ENCODE measurements at regions not wholly inside any gene's neighbourhood (a gene's known extent, or its start where the extent isn't known, plus 50 kb on each side); places are given as distances from the start of the nearest gene placed in this dataset.

DNA sequence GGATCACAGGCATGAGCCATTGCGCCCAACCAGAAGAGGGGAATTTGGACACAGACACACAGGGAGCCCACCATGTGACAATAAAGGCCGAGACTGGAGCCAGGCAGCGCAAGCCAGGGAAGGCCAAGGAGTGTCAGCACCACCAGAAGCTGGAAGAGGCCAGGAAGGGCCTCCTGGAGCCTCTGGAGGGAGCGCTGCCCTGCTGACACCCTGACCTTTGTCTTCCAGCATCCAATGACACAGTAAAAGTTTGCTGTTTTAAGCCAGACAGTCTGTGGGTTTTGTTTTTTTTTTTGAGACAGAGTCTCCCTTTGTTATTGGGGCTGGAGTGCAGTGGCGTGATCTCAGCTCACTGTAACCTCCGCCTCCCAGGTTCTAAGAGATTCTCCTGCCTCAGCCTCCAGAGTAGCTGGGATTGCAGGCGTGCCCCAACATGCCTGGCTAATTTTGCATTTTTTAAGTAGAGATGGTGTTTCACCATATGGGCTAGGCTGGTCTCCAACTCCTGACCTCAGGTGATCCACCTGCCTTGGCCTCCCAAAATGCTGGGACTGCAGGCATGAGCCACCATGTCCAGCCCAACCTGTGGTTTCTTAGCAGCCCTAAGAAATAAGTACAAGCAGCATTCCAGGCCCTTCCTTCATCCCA is 215.8 kb downstream of the CTTN start:
- DNase-seq, result no peak

DNA sequence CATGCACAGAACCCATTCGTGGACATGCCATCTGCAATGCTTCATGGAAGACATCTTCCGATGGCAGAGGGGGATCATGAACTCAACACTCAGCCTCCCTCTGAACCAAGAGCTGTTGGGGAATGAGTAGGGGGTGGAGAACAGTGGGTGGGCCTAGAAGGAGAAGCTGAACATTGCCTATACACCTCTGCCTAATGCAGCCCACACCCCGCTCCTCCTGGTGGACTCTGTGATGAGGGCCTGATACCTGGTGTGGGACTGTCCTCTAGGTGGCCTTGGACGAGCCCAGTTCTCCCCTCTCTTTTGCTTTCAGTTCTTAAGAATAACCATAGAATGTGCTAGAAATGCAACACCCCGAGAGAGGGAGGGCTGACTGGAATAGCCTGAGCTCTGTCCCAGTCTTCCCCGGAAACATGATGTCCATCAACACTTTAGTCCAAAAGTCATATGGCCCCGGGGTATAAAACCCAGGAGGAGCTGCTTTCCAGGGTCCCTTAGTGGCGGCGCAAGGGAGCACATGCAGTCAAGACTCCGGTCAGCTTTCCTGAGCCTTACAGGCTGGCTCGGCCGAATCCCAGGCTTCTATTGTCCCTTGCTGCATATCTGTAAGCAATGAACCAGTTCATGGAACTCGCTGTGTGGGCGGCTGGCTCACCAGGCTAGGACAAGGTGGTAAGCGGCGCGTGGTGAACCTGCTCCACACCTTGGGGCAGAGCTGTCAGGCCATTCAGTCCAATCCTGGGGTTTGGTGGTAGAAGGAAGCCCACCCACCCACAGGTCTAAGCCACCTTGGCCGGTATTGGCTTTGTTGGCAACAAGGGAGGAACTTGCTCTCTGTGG is 216.9 kb downstream of the CTTN start:
- DNase-seq, result no peak

DNA sequence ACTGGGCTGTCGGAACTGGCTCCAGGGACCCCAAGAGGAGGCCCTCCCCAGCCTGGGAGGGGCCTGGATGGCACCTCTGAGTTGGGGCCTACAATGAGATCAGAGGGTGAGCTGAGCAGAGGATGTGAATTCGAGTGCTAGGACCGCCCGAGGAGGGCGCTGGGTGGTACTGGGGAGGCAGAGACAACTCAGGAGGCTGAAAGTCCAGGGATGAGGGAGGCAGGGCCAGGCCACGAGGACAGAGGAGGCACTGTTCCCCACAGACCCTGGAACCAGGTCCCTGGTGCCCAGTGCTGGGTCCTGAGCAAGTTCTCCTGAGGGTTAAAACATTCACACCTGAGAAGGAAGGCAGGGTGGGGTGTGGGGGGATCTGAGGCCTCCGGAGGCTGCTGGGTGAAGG is 218.0 kb downstream of the CTTN start:
- no peak for DNase-seq

DNA sequence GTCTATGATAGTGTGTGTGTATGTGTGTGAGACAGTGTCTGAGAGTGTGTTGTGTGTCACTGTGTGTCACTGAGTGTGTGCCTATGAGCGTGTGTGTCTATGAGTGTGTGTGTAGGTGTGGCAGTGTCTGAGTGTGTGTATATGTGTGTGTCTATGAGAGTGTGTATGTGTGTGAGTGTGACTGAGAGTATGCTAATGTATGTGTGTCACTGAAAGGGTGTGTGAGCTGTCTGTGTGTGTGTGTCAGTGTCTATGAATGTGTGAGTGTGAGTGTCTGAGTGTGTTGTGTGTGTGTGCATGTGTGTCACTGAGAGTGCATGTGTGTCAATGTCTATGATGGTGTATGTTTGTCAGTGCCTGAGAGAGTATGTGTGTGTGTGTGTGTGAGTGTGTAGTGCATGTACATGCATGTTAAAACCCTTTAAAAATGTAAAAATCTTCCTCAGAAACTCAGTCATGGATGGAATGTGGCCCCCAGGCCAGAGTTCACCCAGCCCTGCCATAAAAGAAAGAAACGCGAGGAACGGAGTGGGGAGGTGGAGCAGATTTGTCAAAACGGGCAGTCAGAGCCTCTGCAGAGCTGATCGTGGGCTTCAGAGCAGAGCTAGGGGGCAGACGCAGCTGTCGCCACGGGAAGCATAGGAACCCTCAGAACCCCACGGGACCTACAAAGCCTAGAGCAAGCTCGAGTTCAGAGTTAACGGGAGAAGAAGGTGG is 218.8 kb downstream of the CTTN start:
- no peak for DNase-seq

DNA sequence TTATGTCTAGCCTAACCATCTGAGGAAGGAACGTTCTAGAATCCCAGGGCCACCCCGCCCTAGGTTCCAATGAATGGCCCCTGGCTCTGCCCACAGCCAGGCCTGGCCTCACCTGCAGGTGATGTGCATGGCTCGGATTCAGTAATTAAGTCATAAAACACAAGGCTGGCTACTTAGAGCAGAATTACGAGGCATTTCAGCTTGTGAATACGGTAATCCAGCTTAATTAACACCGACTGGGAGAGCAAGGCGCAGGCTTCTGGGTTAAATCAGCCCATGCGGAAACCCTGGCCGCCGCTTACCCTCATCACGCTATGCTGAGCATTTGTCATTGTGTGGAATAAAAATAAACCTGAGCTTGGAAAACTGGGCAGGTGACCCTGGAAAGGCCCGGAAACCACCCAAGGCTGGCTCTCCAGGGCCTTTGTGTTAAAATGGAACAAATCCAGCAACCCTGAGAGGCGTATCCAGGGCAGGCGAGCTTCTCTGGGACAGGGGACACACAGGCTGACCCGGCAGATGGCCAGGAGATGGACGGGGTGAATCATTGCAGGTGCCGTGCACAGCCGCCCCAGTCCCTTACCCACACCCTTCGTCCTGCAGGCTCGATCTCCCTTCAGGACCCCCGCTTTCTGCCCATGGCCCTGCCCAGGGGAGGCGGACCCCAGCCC is 220.2 kb downstream of the CTTN start:
- no peak for DNase-seq

DNA sequence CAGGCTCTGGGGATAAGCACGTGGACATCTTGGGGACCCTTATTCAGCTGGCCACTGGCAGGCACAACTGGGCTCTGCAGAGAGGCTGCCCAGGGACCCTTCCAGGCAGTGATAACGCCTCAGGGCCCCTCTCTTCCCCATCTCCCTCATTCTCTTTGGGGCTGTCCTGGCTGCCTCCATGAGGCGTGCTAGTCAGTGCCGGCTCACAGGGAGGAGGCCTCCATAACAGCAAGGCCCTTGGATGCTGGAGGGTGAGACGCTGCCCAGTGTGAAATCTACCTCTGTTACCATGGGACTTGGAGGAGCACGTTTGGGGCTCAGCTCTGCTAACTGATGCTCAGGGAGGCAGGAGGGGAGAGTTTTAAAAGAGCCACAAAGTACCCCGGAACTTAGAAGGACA is 221.3 kb downstream of the CTTN start:
- no peak for DNase-seq

DNA sequence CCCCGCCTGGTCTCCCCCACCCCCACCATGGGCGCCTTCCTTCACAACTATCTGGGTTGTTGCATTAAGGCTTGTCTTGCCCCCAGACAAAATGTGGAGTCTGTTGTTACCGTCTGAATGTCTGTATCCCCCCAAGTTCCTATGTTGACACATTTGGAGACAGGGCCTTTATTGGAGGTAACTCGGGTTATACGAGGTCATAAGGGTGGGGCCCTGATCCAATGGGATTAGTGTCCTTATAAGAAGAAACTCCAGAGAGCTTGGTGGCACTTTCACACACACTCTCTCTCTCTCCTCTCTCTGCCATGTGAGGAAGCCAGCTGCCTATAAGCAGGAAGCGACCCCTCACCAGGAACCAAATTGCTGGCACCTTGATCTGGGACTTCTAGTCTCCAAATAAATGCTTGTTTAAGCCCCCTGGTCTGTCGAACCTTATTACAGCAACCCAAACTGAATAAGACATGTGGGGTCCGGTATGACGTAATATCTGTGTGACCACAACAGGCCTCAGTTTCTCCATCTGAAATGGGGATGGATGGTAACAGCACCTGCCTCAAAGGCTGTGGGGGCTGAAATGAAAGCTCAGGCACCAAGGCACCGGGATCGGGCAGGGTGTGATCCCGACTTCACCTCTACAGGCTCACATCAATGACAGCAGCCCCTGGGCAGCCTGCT is 222.3 kb downstream of the CTTN start:
- DNase-seq, result no peak

DNA sequence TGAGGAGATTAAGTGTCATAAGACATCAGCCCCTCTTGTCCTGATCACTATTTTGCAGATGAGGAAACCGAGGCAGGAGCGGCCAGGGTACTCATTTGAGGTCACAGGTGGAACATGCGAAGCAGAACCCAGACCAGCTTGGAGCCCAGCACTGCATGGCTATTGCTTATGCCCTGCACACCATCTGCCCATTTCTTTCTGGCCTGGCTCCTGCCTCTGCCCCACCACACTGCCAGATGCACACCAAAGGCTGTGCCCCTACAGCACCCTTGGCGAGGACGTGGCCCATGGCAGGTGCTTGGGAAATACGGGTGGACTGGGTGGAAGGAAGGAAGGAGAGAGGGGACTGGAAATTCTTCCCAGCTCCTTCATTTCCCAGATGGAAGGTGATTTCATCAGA is 222.9 kb downstream of the CTTN start:
- DNase-seq, result no peak

DNA sequence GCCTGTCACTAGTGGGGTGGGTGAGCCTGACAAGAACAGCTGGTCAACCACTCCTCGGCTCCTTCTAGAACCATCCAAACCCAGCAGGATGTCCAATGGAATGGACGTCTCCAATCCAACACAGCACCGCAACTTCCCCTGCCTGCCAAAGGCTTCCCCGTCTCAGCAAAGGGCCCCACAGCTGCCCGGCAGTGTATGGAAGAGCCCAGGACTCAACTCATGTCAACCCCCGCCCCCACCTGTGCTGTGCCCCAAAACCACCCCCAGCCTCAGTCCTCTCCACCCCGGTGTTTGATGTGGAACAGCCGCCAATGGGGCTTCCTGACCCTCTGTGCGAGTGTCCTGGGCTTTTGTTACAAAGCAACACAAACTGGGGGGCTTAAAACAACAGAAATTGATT is 223.8 kb downstream of the CTTN start:
- DNase-seq, result no peak

DNA sequence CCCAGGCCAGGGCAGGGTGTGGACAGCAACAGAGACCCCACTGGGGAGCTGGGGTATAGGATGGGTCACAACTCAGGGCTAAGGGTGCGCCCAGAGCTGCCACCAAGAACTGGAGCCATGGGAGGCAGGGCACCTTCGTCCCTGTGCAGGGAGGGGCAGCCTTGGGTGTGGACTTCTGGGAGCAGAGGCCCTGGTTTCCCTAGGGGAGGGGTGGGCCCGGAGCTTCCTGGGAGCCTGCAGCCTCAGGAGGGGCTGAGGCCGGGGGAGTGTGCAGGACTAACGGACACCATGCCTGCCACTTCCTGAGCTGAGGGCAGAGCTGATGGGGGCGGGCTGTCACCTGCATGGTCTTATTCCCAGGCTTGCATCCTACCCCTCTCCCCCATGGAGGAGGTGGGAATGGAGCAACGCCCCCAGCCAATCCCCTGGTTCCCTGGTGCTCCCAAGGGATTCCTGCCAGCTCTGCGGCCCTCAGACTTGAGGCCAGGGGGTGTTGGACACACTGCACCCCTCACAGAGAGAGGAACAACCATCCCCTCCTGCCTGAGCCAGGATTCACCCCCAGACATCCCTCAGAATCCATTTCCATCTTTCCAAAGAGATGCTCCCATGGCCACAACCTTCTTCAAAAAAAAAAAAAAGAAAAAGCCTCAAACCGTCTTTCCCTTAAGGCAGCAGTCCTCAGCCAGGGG is 225.7 kb downstream of the CTTN start:
- DNase-seq, result no peak

DNA sequence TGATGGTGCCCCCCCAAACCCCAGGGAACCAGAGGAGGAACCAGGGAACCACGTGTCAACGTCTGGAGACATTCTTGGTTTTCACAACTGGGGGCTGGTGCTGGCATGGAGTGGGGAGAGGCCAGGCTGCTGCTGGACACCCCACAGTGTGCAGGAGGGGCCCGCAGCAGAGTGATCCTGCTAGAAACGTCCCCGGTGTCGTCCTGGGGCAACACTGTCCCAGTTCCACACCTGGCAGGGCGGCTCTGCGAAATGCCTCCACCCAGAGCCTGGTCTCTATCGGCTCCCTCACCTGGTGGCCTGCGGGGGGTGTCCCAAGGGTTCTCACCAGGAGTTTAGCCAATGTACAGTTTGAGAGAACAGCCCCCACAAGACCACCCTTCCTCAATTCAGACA is 226.3 kb downstream of the CTTN start:
- no peak for DNase-seq

DNA sequence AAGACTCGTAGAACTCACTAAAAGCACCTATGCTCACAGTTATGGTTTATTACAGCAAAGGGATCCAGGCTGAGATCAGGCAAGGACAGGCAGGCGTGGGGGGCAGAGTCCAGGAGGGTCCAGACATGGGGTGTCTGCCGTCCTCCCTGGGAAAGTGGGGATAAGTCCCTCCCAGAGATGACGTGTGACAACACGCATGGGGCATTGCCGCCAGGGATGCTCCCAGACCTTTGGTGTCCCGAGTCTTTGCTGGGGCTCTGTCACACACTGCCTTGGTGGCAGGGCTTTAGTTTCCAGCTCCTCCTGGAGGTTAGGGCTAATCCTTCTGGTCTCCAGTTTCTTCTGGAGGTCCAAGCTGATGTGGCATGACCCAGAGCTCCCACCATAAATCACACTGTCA is 226.7 kb downstream of the CTTN start:
- no peak for DNase-seq

DNA sequence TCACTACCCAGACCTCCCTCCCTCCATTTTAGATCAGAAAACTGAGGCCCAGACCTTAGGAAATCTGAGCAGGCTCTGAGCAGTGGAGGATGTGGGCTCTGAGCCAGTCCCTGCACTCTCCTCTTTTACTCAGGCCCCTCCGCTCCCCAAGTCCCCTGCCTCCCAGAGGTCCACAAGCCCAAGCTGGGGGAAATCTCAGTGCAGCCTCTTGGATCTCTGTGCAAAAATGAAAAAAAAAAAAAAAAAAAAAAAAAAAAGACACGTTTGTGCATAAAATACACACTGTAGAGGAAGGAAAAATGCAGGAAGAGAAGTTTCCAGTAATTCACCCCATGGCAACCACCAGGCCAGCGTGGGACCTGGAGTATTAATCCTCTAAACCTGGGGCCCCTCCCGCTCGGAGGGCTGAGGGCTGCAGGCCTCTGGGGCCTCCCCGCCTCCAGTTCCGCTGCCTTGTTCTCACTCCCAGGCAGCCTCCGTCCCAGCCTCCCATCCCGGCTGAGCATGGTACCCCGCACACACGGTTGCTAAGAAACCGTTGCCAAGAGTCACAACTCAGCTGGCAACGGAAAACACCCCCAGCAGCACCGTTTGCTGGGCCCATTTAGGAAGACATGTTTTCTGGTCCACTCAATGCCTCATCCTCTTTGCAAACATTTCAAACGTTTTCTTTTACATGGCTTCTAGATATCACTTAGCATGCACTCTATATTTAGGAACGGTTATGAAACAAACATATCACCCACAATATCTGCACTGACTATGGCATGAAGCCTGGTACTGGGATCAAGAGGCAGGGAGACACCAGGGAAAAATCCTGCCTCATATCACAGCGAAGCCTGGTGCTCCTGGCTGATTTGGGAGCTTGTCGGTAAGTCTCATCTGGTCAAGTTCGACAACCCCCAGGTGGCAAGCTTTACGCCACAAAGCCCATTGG is 227.5 kb downstream of the CTTN start:
- DNase-seq, result no peak

DNA sequence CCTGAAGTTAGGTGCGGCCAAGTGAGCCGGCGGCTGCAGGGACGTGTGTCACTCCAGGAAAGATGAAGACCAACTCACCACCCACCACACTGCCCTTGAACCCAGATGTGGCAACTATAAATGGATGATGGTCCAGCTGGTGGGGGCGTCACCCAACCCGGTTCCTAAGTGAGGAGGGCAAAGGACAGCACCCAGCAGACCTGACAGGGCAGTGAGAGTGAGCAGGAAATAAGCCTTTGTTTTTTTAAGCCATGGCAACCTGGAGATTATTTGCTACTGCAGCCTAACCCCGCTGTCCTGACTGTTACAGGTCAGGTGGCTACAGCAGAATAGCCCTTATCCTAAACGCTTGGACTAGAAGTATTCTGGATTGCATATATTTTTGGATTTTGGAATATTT is 228.9 kb downstream of the CTTN start:
- no peak for DNase-seq

DNA sequence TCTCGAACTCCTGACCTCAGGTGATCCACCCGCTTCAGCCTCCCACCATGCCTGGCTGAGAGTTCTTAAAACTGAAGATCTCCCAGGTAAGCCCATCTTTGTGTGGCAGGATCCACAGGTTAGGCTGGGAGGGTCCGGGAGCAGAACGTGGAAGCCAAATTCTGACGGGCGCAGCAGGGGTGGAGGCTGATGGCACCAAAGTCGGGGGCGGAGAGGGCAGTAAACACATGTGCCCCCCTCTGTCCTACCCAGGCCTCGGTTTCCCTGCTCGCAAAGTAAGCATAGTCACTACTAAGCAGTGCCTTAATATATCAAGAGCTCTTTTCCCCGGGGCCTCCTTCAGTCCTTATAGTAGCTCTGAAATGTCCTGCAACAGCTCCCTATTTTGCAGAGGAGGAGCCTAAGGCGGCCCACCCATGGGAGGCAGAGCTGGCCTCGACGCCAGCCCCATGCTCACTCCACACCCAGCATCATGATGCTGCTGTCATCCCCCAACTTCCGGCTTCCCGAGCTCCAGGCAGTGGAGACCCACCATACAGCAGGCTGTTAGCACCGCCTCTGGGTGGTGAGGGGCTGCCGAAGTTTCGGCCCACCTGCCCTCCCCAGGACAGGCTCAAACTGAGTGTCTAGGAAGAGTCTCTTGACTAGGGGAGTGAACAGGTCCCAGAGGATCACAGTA is 230.0 kb downstream of the CTTN start:
- DNase-seq, result no peak

DNA sequence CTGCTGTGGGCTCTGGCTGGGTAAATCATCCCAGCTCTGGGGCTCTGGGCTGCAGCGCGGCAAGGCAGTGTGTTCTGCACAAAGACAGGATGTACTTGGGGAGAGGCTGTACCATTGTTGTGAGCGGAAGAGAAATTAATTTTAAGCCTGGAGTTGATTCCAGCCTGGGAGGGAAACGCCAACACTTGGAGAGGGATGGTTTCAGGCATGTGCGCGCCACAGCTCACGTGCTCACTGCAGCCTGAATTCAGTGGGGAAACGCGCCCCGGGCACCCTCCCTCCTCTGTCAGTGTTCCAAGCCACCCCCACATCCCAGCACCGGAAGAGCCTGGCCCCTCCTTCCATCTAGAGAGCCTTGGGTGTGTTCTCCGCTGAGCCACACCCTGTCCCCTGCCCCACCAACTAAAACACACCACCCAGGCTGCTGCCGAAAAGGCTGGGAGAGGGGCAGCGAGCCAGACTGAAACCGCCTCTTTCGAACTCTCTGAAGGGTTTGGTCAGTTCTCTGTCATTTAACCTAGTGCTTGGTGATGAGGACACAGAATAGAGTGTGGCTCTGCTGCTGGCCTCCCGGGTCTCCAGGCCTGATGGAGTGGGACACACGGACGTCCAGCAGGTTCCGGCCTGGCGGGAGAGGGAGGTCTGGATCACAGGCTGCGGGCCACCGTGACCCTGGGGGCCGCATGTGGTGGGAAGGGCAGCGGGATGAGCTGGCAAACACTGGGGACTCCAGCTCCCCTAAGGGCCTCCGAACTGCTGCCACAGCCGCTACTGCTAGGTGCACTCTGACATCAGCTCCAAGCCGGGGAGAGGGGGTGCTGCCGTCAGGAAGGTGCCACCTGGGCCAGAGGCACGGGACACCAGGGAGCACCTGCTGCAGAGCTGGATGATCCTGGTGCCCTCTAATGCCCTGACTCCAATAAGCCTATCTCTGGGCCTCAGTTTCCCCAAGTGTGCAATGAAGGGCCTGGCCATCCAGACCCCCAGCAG is 230.8 kb downstream of the CTTN start:
- DNase-seq, result no peak

DNA sequence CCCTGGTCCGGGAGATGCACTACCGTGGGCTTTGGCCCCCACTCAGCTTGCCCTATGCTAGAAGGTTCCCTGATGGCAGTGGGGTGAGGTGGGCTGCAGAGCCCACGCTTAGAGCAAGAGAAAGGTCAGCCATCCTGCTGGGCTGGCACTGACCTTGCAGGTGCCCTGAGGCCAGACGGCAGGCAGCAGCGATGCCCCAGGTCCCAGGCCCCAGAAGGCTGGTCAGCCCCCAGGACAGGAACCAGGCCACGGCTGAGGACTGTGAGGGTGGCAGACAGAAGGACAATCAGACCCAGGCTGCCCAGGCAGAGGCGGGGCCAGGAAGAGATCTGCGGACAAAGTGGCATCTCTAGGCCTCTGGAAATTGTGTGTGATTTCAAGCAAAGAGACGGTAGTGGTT is 231.7 kb downstream of the CTTN start:
- DNase-seq, result no peak

DNA sequence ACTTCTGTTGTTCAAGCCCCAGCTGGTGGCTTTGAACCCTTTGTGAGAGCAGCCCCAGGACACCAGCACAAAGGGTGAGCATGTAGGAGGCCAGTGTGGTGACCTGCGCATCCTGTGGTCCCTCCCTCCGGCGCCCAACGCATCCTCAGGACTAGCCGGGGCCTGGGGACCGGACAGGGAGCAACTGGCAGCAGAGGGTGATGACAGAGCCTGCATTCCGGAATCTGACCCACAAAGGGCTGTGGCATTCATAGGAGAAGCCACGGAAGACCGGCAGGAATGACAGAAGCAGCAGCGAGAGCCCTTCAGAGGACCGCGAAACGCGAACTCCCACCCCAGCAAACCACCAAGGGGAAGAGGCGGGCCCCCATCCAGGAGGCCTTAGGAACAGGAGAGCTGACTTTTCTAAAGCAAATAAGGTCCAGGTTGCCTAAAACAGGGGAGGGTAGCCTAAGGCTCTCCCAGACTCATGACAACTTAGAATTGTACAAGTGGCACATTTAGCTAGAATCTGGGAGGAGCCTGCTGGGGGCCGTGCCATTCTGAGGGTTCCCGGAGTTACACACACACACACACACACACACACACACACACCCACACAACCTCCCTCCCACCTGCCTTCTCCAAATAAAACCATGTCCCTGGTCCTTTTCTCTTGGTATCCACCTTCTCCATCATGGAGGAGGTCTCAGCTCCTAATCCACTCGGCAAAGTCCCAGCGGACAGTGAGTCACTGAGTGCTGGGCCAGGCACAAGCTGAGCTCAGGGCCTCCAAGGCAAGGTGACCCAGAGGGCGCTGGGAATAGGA is 232.7 kb downstream of the CTTN start:
- DNase-seq, result no peak

All from stimulated activated CD4-positive, alpha-beta T cell treated with anti-CD3 and anti-CD28 coated beads, Interleukin-4, amount 100 ng/mL, for 4 hours (primary cell).